ENCODE measurements at regions not wholly inside any gene's neighbourhood (a gene's known extent, or its start where the extent isn't known, plus 50 kb on each side); places are given as distances from the start of the nearest gene placed in this dataset.

- H3K9me3 ChIP-seq, result peaks cover 0 to 5% (median 0%) of the 10 kb centered on the region in 12 donors
- no peaks in the 10 kb centered on the region for H3K36me3 ChIP-seq
- no peak overlapping the region for H3K4me3 ChIP-seq
- ATAC-seq (no peak), DNase-seq (no peak)
- TF ChIP-seq POLR2A (IDR thresholded peaks at IDR 0.05) (no peak), CTCF (IDR thresholded peaks at IDR 0.05) (no peak)
- WGBS, 4 donors, result 62 to 80% (median 72%) methylated on average over 1 of the region's 1 CpG
- intact Hi-C loops (cut with DNase I), result no loop called here
- no peaks in the 10 kb centered on the region for H3K27me3 ChIP-seq
- no peak overlapping the region for H3K27ac ChIP-seq
- H3K4me1 ChIP-seq, result no peaks in the 10 kb centered on the region
Measured at GRCh38 chr5:26601563-26601962, 436.8 kb downstream of the CDH9 start.

DNA sequence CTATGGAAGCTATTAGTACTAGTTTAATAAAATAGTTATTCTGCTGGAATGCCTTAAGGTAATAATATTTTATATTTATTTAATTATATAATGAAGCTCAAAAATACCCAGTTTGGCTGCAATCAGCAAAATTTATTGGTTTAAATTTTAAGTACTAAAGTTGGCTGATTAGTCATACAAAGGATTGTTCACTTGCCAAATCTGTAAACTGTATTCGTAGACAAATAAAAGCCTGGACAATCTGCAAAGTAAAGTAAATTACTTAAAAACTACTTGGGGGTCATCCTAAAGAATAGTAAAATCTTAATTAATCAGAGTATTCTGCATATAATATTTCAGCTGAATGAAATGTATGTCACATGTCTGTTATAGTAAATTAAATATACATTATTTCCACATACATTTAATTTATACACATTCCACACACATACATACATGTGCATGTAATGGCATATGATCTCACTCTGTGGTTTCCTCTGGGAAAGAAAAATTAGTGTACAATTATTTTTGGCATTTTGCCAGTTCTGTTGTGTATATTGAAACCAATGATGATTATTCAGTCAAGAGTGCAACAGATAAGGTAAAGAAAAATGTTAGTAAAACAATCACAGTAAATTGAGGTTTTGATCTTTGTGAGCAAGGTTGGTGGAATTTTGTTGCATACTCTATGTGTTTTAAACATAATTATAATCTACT, 455.9 kb downstream of the CDH9 start:
- Histone ChIP-seq H3K4me3 (no peak overlapping the region), H3K4me1 (no peaks in the 10 kb centered on the region), H3K27me3 (no peaks in the 10 kb centered on the region), H3K9me3 (peaks cover 0 to 6% (median 0%) of the 10 kb centered on the region in 12 donors), H3K36me3 (no peaks in the 10 kb centered on the region), H3K27ac (no peak overlapping the region)
- TF ChIP-seq CTCF (IDR thresholded peaks at IDR 0.05) (no peak), POLR2A (IDR thresholded peaks at IDR 0.05) (no peak)
- intact Hi-C loops (cut with DNase I), result no loop called here
- ATAC-seq (no peak), DNase-seq (no peak)
- 69 to 78% (median 77%) methylated on average over 1 of the region's 1 CpG for WGBS, 4 donors

DNA sequence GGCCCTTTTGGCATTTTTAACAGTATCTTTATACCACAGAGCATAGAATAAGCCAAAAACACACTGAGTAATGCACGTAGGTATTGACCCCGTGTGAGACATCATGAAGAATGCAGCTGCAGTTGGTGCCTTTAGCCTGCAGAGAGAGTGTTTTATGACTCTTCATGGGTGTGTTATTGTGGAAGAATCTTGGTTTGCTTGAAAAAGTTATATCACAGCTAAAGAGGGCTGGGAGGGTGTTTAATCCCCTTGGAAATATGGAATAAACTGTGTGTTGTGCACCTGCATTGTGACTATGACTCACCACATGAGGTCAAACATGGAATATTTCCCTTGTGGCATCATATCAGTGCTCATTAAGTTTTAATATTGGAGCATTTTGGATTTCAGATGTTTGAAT, 458.7 kb downstream of the CDH9 start:
- Histone ChIP-seq H3K27ac (no peak overlapping the region), H3K27me3 (no peaks in the 10 kb centered on the region), H3K9me3 (peaks cover 0 to 6% (median 0%) of the 10 kb centered on the region in 12 donors), H3K4me3 (no peak overlapping the region), H3K36me3 (no peaks in the 10 kb centered on the region), H3K4me1 (no peaks in the 10 kb centered on the region)
- intact Hi-C loops (cut with DNase I), result no loop called here
- DNase-seq (no peak), ATAC-seq (no peak)
- WGBS, 4 donors, result 80 to 83% (median 82%) methylated on average over 2 of the region's 2 CpGs
- TF ChIP-seq POLR2A (IDR thresholded peaks at IDR 0.05), result no peak
- TF ChIP-seq CTCF (IDR thresholded peaks at IDR 0.05), result no peak

GRCh38 chr5:26578002-26578401, 460.4 kb downstream of the CDH9 start:
- no peaks in the 10 kb centered on the region for H3K27me3 ChIP-seq
- intact Hi-C loops (cut with DNase I), result no loop called here
- H3K27ac ChIP-seq, result no peak overlapping the region
- H3K9me3 ChIP-seq, result peaks cover 0 to 6% (median 0%) of the 10 kb centered on the region in 12 donors
- DNase-seq, result no peak
- no peak for TF ChIP-seq CTCF (IDR thresholded peaks at IDR 0.05)
- no peak for TF ChIP-seq POLR2A (IDR thresholded peaks at IDR 0.05)
- no peak for ATAC-seq
- H3K4me1 ChIP-seq, result no peaks in the 10 kb centered on the region
- no peaks in the 10 kb centered on the region for H3K36me3 ChIP-seq
- 36 to 54% (median 44%) methylated on average over 2 of the region's 2 CpGs for WGBS, 4 donors
- no peak overlapping the region for H3K4me3 ChIP-seq

Measured in heart left ventricle (tissue), 16 donors.